Islet of Langerhans (tissue), 1 donor: ENCODE measurements at regions not wholly inside any gene's neighbourhood (a gene's known extent, or its start where the extent isn't known, plus 50 kb on each side); places are given as distances from the start of the nearest gene placed in this dataset.
"Not testable (repeated sequence)": the region's sequence is repeated elsewhere in the genome, so short reads cannot be mapped to it uniquely, and the experiment has no call there.

ENCODE experiments used
- FAIRE-seq: peaks from one replicate; lab custom pipeline; 2011; peaks lifted over from hg19 to GRCh38; lab: Jason Lieb, UNC

DNA sequence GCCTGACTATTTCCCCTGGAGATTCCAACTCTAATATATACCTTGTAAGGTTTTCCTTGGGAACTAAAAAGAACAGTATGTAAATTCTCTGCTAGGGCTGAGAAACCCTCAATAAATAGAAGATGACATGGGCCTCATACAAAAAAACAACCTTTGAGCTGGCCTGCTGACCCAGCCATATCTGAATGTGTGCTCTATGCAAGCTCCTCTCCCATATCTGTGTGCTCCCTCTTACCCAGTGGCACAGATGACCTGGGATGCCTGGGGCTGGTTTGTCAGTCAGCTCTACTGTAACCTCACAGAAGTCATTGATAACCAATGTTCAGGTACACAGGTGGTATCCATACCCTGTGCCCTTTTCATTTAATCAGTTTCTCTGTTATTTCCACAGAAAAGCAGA is 329.2 kb downstream of the SEC16B start:
- no peak for FAIRE-seq

DNA sequence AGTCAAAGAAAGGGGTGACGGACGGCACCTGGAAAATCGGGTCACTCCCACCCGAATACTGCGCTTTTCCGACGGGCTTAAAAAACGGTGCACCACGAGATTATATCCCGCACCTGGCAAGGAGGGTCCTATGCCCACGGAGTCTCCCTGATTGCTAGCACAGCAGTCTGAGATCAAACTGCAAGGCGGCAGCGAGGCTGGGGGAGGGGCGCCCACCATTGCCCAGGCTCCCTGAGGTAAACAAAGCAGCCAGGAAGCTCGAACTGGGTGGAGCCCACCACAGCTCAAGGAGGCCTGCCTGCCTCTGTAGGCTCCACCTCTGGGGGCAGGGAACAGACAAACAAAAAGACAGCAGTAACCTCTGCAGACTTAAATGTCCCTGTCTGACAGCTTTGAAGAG is 335.7 kb downstream of the SEC16B start:
- FAIRE-seq, result not testable (repeated sequence)

DNA sequence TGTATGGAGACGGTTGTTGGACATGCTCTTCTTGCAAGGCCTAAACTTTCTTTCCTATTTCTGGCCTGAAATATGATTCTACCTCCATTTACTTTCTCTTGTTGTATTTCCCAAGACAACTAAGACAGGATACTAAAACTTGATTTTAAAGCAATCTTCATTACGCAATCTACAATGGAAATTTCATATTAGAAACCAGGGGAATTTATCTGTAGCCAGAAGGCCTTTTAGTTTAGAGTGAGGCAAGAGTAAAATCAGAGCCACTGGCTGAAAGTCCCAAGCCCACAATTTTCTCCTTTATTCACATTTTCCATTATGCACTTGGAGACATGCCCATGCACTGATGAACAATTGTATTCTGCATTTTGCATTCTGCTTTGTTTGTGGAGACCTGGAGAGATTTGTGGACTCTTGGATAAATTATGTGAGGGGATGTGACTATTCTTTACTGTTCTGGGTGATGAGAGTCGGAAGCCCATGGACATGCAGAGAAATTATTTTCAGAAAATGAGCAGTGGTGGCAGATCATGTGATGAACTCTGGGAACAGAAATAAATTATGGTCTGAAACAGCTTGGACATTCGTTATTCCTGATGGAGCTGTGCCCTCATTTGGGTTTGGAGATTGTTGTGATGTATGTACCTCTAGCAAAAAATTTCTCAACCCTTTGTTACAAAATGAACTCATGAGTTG is 336.8 kb downstream of the SEC16B start:
- no peak for FAIRE-seq

DNA sequence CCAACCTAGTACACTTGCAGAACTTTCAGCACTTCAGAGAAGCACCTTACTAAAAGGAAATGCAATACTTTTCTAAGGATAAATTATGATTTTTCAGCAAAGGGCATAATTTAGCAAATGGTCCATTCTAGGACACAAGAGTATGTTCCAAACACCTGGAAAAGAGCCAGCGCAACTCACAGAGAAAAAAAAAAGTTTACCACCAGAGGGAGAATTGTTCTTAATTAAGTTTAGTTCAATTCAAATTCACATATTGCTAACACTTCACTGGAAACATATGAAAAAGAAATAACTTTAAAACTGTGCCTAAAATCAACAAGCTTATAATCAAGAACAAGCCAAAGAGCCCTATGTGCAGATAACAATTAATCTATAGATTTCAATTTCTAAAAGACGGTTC is 338.1 kb downstream of the SEC16B start:
- FAIRE-seq, result no peak

- FAIRE-seq, result no peak
These were observed 340.3 kb downstream of the SEC16B start for GRCh38 chr1:177629526-177629925.

DNA sequence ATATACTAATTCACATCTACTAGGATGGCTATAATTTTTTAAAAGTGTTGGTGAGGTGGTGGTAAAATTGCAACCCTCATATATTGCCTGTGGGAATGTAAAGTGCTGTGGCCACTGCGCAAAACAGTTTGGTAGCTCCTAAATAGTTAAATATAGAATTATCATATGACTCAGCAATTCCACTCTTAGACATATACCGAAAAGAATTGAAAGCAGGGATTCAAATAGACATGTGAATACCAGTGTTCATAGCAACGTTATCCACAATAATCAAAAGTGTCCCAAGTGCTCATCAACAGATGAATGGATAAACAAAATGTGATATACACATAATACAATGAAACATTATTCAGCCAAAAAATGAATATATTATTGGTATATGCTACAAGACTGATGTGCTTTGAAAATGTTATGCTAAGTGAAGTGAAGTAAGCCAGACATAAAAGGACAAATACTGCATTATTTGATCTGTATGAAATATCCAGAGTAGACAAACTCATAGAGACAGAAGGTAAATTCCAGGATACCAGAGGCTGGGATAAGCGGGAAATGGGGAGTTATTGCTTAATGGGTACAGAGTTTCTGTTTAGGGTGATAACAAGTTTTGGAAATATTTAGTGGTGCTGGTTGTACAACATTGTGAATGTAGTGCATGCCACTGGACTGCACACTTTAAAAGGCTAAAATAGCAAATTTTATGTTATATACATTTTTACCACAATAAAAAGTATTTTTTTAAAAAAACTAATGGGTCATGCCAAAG is 342.5 kb downstream of the SEC16B start:
- no peak for FAIRE-seq

DNA sequence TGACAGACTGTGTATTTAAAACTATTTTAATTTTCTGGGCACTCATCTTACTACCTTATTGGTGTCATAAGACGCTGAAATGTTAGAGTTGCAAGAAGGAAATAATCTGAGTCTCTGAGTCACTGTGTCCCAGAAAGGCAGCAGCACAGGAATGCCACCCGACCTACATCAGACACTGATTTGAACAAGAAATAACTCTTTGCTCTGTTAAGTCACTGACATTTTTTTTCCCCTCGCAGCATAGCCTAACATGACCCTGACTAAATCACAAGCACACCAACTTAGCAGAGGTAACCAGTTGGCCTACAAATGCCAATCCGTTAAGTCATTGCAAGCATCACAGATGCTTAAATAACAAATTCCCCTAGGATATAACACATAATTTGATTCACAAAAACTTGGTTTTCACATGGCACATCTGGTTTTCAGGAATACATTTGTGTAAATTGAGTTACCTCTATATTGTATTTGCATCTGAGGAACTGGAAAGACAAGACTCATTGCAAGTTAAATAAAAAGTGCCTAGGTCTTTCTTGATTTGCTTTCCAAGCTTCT is 349.1 kb downstream of the SEC16B start:
- peak; percentile 5 for FAIRE-seq

- FAIRE-seq, result no peak
These were observed 354.6 kb downstream of the SEC16B start for GRCh38 chr1:177615251-177615650.

DNA sequence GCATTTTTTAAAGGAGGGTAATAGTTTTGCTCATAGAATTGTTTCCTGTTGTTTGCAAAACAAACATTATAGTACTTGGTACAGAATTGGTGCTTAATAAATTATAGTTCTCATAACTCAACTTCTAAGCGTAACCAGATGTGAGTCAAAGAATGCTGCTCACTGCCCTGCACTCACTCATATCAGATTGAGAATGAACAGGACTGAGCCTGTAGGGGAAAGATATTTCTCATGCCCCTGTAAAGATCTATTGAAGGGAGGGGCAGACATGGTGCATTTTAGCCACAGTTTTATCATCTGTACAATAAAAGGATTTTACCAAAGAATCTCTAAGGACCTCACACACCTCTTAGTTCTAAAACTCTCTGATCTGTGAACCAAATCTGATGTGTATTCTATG is 358.5 kb downstream of the SEC16B start:
- FAIRE-seq, result no peak

DNA sequence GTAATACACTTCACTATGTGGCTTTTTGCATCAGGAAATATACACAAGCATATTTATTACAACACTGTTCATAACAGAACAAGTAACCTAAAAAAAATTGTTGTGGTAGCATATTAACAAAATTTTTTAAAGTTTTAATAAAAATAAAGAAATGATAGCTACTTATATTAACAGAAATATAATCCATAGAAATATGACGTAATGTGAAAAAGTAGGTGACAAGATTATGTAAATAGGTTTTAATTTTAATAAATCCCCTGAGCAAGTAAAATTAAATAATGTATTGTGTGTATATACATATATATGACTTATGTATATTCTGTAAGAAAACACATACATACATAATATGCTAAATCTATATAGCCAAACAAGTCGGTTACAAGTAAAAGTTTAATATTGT is 359.9 kb downstream of the SEC16B start:
- peak; percentile 66 for FAIRE-seq

GRCh38 chr1:177600936-177601335 is 368.9 kb downstream of the SEC16B start:
- FAIRE-seq, result no peak

GRCh38 chr1:177600321-177600720 is 369.5 kb downstream of the SEC16B start:
- FAIRE-seq, result no peak

GRCh38 chr1:177597393-177597792 is 372.5 kb downstream of the SEC16B start:
- FAIRE-seq, result no peak

DNA sequence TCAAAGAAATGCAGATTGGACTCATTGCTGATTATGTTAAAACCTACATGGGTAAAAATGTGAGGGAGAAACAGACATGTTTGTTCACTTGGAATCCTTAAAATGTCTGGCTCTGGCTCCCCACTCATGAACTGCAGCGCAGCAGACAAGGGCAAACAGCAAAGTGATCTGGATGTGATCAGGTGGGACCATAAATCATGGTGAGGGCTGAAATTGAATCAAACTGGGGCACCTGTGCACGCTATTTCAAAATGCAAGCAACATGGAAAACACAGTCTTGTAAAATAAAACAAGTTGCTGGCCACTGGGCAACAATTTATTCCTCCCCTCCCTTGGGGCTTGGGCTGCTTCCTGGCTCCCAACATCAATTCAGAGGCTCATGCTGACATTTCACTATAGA is 373.4 kb downstream of the SEC16B start:
- no peak for FAIRE-seq

DNA sequence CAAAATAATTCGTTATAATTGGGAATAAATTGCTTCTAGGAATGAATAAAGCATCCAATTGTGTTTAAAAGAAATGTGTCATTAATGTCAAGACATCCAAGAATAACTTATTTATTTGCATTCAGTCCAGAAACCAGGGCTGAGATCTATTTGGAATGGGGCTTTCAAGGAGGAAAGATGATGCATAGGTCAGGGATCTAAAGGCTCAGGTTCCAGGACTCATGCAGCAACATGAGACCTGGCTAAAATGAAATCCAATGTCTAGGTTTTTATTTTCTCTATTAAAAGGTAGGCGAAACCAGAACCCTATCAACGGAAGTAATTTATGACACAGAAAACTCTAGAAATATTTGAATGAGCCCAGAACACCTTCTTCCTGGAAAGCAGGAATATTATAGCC is 376.8 kb downstream of the SEC16B start:
- no peak for FAIRE-seq

- no peak for FAIRE-seq
These were observed 377.2 kb downstream of the SEC16B start for GRCh38 chr1:177592624-177593023.

- no peak for FAIRE-seq
These were observed 378.7 kb downstream of the SEC16B start for GRCh38 chr1:177591155-177591554.

DNA sequence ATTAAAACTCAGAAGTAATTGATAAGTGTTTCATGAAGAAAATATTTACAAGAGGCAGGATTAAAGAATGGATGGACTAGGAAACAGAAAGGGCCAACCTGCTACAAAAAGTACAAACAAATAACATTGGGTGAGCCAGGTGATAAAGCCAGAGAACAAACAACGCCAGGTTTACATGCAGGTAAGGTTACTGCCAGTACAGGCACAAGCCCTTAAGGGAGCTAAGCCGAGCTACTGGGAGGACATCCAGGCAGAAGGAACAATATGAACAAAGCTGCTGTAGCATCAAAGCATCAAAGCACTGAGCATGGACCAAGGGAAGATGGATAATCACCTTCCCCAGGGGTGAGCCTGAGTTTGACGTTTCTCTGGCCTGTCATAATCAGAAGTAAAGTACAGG is 380.7 kb downstream of the SEC16B start:
- FAIRE-seq, result no peak

- FAIRE-seq, result no peak
These were observed 383.4 kb downstream of the SEC16B start for GRCh38 chr1:177586429-177586828.

GRCh38 chr1:177585302-177586220 is 384.3 kb downstream of the SEC16B start:
- no peak for FAIRE-seq

DNA sequence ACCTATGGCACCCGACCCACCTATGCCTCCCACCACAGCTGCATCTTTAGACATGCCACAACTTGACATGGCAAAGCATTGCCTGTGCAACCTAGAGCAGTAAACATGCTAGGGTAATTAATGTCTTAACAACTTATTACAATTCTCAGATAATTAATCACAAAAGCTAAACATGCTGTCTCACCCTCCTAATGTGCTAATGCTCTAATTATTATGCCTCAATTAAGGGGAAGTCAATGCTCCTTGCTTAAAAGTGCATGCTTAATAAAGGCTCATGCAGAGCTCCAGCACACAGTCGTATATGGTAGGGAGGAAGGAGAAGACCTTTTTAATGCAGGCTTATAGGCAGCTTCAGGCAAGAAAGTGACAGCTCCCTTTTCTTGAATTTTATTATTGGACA is 396.0 kb downstream of the SEC16B start:
- no peak for FAIRE-seq

GRCh38 chr1:177571485-177572076 is 398.3 kb downstream of the SEC16B start:
- FAIRE-seq, result no peak
